Tibial nerve (tissue), 4 donors: ENCODE measurements at regions not wholly inside any gene's neighbourhood (a gene's known extent, or its start where the extent isn't known, plus 50 kb on each side); places are given as distances from the start of the nearest gene placed in this dataset.

Experiments
- DNase-seq, 2 donors: peaks; one replicate each; pipeline ENCODE4 v3.0.0-alpha.2; 2019; ENCODE audit warnings: low spot score in 2 of 2
- H3K27ac ChIP-seq, 4 donors: fragments of 200-600 bp; sonication (generic) in 3 of 4; one replicate each; pipeline ENCODE4 v1.5.1; 2017 to 2019; ENCODE audit warnings: mild to moderate bottlenecking in 1 of 4
- H3K27me3 ChIP-seq, 2 donors: fragments of 200-600 bp; sonication (generic) in 1 of 2; one replicate each; pipeline versions ENCODE4 v1.5.1 to v1.6.0; 2017 to 2019
- H3K36me3 ChIP-seq, 3 donors: fragments of 200-600 bp; sonication (generic); one replicate each; pipeline ENCODE4 v1.5.1; 2018 to 2019
- H3K4me1 ChIP-seq, 4 donors: fragments of 200-600 bp; sonication (generic) in 3 of 4; one replicate each; pipeline ENCODE4 v1.5.1; 2017 to 2019
- H3K4me3 ChIP-seq, 4 donors: fragments of 200-600 bp; sonication (generic) in 3 of 4; one replicate each; pipeline ENCODE4 v1.5.1; 2017 to 2019; ENCODE audit warnings: mild to moderate bottlenecking in 1 of 4, moderate library complexity in 1 of 4
- H3K9me3 ChIP-seq, 4 donors: fragments of 200-600 bp; sonication (generic) in 3 of 4; one replicate each; pipeline ENCODE4 v1.5.1; 2017 to 2019
- EP300 ChIP-seq, 2 donors: sonication (generic); formaldehyde crosslinking; IDR thresholded peaks; one replicate each; pipeline ENCODE4 v1.6.1; 2017; ENCODE audit warnings: antibody characterized with exemption in 2 of 2, mild to moderate bottlenecking in 1 of 2
- POLR2A ChIP-seq, 2 donors: fragments of 450-650 bp; IDR thresholded peaks; one replicate each; pipeline ENCODE4 v1.6.1; 2017; ENCODE audit warnings: antibody characterized with exemption in 2 of 2, mild to moderate bottlenecking in 2 of 2, moderate library complexity in 2 of 2
- WGBS, 2 donors: methylation state at CpG; one replicate each; pipeline ENCODE4 v1.1.5; 2018; 5-methylcytosine and 5-hydroxymethylcytosine counted together
- TF ChIP-seq, protein P1 (sequence below), 5 experiments: fragments of 200-600 bp in 3 of 5; fragments of 450-650 bp in 2 of 5; sonication (generic) in 3 of 5; IDR thresholded peaks; one replicate each; pipeline ENCODE4 v1.5.1; 2016 to 2019; ENCODE audit warnings: antibody characterized with exemption in 5 of 5, mild to moderate bottlenecking in 3 of 5, moderate library complexity in 2 of 5

DNA sequence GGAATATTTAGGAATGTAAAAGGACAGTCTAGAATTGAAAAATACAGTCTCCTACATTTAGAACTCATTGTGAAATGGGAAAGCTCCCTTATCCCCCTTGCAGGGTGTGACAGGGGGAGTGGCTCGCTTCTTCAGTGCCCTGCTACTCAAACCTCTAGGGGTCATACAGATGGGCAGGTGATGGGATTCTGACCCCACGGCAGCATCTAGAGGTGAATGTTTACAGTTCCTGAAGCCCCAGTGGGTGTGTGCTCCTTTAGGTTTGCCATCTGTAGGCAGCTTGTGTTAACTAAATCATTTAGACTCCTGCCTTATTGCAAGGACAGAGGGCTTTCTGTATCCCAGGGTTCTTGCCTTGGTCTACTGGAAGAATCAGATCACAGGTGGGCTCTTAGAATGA, 271.0 kb upstream of the MPDZ start:
- DNase-seq = no peak
- H3K27ac ChIP-seq = no peak overlapping the region
- H3K9me3 ChIP-seq = peaks cover 0 to 3% (median 0%) of the 10 kb centered on the region in 4 donors
- H3K4me1 ChIP-seq = no peaks in the 10 kb centered on the region
- no peaks in the 10 kb centered on the region for H3K36me3 ChIP-seq
- no peak overlapping the region for H3K4me3 ChIP-seq
- TF ChIP-seq, protein P1, sequence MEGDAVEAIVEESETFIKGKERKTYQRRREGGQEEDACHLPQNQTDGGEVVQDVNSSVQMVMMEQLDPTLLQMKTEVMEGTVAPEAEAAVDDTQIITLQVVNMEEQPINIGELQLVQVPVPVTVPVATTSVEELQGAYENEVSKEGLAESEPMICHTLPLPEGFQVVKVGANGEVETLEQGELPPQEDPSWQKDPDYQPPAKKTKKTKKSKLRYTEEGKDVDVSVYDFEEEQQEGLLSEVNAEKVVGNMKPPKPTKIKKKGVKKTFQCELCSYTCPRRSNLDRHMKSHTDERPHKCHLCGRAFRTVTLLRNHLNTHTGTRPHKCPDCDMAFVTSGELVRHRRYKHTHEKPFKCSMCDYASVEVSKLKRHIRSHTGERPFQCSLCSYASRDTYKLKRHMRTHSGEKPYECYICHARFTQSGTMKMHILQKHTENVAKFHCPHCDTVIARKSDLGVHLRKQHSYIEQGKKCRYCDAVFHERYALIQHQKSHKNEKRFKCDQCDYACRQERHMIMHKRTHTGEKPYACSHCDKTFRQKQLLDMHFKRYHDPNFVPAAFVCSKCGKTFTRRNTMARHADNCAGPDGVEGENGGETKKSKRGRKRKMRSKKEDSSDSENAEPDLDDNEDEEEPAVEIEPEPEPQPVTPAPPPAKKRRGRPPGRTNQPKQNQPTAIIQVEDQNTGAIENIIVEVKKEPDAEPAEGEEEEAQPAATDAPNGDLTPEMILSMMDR (IDR thresholded peaks at IDR 0.05) = no peak
- TF ChIP-seq EP300 (IDR thresholded peaks at IDR 0.05) (no peak), POLR2A (IDR thresholded peaks at IDR 0.05) (no peak)
- 60 to 78% methylated on average over 2 of the region's 2 CpGs for WGBS, 2 donors
- H3K27me3 ChIP-seq = no peaks in the 10 kb centered on the region

DNA sequence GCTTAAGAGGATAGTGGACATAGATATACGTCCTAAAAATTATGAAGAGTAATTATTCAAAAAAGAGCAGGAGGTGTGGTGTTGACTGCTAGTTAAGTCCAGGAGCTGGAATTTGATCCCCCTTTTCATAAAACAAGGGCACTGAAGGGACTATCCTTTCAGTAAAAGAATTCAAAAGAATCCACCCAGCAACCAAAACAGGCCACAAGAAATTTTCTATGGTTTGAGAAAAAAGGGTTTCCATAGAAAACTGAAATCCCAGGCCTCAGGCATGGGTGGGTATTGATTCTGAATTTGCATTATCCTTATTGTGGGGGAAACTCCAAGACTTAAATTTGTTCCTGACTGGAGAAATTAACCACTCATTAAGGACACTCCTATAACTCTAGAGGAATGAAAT, 269.0 kb upstream of the MPDZ start:
- TF ChIP-seq POLR2A (IDR thresholded peaks at IDR 0.05) = no peak
- TF ChIP-seq, protein P1 (IDR thresholded peaks at IDR 0.05) = no peak
- DNase-seq = no peak
- Histone ChIP-seq H3K36me3 (no peaks in the 10 kb centered on the region), H3K4me3 (no peak overlapping the region), H3K27ac (no peak overlapping the region), H3K27me3 (no peaks in the 10 kb centered on the region), H3K4me1 (no peaks in the 10 kb centered on the region), H3K9me3 (peaks cover 0 to 3% (median 0%) of the 10 kb centered on the region in 4 donors)
- WGBS, 2 donors = 82 to 91% methylated on average over 1 of the region's 1 CpG

DNA sequence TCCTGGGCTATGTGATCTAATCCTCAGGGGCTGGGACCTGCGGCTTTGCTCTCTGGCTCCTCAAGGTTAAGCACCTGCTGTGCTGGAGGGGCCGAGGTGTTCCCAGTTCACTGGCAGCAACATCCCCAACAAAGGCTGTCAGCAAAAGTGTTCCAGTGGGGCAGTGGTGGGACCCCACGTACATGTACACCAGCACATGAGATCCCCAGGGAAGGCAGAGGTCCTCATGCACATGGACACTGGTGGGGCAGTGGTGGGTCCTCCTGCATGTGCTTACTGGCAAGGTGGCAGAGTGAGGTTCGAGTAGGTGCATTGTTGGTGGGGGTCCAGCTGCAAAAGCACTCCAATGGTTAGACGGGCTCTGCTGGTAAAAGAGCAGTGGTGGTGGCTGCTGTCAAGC, 255.6 kb upstream of the MPDZ start:
- 69 to 73% methylated on average over 5 of the region's 5 CpGs for WGBS, 2 donors
- Histone ChIP-seq H3K4me3 (no peak overlapping the region), H3K9me3 (peaks cover 0 to 10% (median 0%) of the 10 kb centered on the region in 4 donors), H3K36me3 (no peaks in the 10 kb centered on the region), H3K27ac (no peak overlapping the region), H3K4me1 (no peaks in the 10 kb centered on the region), H3K27me3 (no peaks in the 10 kb centered on the region)
- TF ChIP-seq POLR2A (IDR thresholded peaks at IDR 0.05) (no peak), EP300 (IDR thresholded peaks at IDR 0.05) (no peak)
- TF ChIP-seq, protein P1 (IDR thresholded peaks at IDR 0.05) = no peak
- no peak for DNase-seq

DNA sequence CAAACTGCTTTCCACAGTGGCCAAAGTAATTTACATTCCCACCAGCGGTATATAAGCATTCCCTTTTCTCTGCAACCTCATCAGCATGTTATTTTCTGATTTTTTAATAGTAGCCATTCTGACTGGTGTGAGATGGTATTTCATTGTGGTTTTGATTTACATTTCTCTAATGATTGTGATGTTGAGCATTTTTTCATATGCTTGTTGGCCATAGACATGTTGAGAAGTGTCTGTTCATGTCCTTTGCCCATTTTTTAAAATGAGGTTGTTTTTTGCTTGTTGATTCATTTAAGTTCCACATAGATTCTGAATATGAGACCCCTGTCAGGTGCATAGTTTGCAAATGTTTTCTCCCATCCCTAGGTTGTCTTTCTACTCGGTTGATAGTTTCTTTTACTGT, 254.5 kb upstream of the MPDZ start:
- H3K4me3 ChIP-seq = no peak overlapping the region
- H3K4me1 ChIP-seq = no peaks in the 10 kb centered on the region
- WGBS, 2 donors = 96% methylated on average over 2 of the region's 2 CpGs
- H3K27ac ChIP-seq = no peak overlapping the region
- no peaks in the 10 kb centered on the region for H3K27me3 ChIP-seq
- H3K36me3 ChIP-seq = no peaks in the 10 kb centered on the region
- no peak for DNase-seq
- TF ChIP-seq, protein P1 (IDR thresholded peaks at IDR 0.05) = no peak
- TF ChIP-seq EP300 (IDR thresholded peaks at IDR 0.05) (no peak), POLR2A (IDR thresholded peaks at IDR 0.05) (no peak)
- peaks cover 0 to 10% (median 0%) of the 10 kb centered on the region in 4 donors for H3K9me3 ChIP-seq

DNA sequence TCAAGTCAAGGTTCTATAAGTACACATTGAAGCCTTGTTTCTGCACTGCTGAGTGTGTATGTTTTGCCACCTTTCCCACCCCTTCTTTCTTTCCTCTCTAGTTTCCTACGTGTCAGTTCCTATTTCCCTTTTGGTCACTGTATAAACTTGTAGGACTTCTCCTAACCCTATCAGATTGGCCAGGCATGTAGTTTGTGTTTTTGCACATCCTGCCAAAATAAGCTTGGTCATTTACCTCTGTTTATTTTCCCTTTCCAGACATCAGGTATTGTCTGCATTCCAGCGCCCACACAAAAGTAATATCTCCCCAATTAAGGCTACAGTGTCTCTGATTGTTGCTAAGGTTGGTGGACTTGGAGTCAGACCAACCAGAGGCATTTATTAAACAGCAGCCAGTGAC, 252.9 kb upstream of the MPDZ start:
- H3K27me3 ChIP-seq = no peaks in the 10 kb centered on the region
- H3K4me1 ChIP-seq = no peaks in the 10 kb centered on the region
- H3K4me3 ChIP-seq = no peak overlapping the region
- DNase-seq = no peak
- no peak overlapping the region for H3K27ac ChIP-seq
- TF ChIP-seq, protein P1 (IDR thresholded peaks at IDR 0.05) = no peak
- no peak for TF ChIP-seq EP300 (IDR thresholded peaks at IDR 0.05)
- no peak for TF ChIP-seq POLR2A (IDR thresholded peaks at IDR 0.05)
- peaks cover 0 to 10% (median 0%) of the 10 kb centered on the region in 4 donors for H3K9me3 ChIP-seq
- H3K36me3 ChIP-seq = no peaks in the 10 kb centered on the region
- 47 to 49% methylated on average over 2 of the region's 2 CpGs for WGBS, 2 donors
